Stimulated activated CD8-positive, alpha-beta memory T cell treated with anti-CD3 and anti-CD28 coated beads, Interleukin-2, amount 100 ng/mL, for 48 hours (primary cell): ENCODE measurements at regions not wholly inside any gene's neighbourhood (a gene's known extent, or its start where the extent isn't known, plus 50 kb on each side); places are given as distances from the start of the nearest gene placed in this dataset.
A peak's percentile ranks its signal among the peaks of the same experiment; 100 is the strongest.
"Not testable (repeated sequence)": the region's sequence is repeated elsewhere in the genome, so short reads cannot be mapped to it uniquely, and the experiment has no call there.

Experiments used
- DNase-seq, 2 donors: peaks; one replicate each; pipeline ENCODE4 v3.0.0-alpha.2; 2020; ENCODE audit warnings: low read depth in 2 of 2

DNA sequence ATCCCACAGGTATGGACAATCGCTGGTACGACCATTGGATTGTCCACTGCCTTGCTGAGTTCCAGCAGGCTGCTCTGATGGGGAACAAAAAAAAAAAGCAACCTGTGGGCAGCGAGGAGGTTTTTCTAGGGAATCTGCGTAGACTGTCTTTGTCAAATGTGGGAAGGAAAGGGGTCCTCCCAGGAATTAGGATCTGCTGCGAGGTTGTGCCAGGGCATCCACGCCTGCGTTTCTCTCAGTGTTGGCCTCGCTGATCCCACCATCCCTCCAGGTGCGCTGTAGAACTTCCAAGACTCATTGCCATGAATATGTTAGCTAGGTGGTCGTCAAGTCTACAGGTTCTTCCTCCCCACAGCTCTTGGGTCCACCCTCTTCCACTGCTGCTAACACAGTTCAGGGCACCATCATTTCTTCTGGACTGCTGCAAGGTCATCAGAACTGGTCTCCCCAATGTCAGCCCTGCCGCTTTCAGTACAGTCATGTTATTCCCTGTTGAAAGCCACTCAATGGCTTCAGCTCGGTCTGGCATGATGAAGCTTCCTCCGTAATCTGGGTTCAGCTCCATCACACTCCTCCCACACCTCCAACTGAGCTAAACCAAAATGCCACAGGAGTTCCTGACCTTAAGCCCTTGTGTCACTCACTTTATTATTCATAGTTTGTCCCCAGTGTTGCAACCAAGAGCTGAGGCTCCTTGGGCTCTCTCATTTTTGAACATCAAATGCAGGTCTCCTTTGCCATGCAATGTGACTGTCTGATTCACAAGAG, 79.5 kb upstream of the DMRT1 start:
- no peak for DNase-seq

DNA sequence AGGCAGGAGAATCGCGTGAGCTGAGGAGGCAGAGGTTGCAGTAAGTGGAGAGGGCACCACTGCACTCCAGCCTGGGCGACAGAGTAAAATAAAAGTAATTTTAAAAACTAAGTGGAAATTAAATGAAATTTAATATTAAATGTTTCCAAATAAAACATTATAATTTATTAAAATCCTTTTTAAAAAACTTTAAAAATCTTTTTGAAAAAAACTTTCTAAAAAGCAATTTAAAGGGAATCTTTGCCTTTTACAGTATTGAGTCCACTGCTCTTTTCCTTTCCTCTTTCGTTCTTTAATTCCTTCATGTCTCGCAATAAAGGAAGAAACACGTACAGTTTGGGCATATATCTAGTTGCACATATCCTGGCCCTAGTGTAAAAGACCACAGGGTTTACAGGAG, 77.8 kb upstream of the DMRT1 start:
- DNase-seq = no peak

DNA sequence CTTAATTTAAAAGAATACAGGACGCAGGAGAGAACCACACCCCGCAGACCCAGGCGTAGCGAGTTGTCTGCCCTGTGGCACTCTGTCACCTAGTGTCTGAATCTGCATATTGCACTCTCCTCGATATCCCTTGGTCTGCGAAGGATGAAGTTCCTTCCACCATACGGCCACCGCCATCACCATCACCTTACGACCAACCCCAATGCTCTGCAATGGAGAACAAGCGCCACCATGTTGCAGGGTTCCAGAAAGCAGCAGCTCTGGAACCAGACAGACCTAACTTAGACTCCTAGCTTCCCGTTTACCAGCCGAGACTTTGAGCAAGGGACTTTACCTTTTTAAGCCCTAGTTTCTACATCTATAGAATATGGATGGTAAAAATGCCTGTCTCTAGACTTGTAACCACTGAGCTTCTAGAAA, 77.4 kb upstream of the DMRT1 start:
- DNase-seq = peak in 1 of 2 donors; percentile 9

DNA sequence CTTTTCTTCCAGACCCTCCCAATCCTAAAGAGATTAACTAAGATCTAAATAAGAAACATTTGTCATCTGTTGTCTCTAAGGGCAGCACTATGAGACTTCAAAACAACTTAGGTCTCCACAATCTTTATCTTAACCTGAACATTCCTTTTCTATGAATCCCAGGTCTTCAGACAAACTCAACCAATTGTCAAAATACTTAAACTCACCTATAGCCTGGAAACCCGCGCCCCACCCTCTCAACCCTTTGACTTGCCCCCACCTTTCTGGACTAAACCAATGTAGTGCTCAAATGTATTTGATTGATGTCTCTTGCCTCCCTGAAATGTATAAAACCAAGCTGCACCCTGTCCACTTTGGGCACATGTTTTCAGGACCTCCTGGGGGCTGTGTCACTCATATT, 76.5 kb upstream of the DMRT1 start:
- no peak for DNase-seq

DNA sequence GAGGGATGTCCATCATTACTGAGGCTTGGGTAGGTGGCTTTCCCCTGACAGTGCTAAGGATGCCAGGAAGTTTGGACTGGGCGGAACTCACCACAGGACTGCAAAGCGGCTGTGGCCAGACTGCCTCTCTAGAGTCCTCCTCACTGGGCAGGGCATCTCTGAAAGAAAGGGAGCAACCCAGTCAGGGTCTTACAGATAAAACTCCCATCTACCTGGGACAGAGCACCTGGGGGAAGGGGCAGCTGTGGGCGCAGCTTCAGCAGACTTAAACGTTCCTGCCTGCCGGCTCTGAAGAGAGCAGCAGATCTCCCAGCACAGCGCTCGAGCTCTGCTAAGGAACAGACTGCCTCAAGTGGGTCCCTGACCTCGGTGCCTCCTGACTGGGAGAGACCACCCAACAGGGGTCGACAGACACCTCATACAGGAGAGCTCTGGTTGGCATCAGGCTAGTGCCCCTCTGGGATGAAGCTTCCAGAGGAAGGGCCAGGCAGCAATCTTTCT, 74.4 kb upstream of the DMRT1 start:
- not testable (repeated sequence) for DNase-seq

DNA sequence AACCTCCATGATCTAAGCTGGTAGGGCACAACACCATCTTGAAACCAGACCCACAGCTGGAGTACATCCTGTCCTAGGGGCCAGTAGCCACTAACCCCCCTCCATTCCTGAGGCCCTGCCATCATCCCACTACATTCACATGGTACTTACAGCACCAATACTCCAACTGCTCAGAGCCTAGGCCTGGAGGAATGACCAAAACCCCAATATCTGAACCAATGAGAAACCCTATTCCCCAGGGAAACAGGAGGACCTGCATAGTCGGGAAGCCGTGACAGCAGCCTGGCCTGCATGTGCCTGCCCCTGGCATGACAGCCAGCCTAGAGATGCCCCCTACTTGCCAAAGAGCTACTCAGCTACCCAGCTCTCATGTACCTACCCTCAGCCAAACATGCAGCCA, 65.4 kb upstream of the DMRT1 start:
- DNase-seq = no peak

DNA sequence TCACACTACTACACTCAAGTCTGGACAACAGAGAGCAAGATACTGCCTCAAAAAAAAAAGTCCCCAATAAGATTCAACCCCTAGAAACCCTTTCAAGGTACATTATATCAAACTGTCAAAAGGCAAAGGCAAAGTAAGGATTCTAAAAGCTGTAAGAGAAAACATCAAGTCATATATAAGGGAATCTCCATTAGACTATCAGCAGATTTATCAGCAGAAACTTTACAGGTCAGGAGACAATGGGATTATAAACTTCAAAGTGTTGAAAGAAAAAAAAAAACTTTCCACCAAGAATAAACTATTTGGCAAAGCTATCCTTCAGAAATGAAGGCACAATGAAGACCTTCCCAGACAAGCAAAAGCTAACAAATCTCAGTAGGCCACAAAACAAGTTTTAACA, 63.5 kb upstream of the DMRT1 start:
- no peak for DNase-seq

DNA sequence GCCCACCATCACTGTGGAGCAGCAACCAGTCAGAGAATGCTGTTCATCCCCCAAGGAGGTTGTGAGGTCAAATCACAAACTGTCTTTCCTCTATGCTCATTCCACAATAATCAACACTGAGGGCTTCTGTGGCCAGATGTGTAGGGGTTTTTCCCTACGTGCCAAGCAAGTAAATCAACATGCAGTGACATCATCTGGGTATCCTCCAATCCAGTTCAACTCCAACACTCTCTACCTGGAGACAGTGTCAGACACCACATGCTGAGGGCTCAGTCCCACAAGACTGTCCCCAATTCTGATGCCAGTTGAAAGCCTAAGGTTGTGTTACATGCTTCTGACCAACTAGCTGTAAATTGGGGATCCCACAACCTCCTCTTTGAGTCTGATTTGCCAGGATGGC, 57.3 kb upstream of the DMRT1 start:
- no peak for DNase-seq

DNA sequence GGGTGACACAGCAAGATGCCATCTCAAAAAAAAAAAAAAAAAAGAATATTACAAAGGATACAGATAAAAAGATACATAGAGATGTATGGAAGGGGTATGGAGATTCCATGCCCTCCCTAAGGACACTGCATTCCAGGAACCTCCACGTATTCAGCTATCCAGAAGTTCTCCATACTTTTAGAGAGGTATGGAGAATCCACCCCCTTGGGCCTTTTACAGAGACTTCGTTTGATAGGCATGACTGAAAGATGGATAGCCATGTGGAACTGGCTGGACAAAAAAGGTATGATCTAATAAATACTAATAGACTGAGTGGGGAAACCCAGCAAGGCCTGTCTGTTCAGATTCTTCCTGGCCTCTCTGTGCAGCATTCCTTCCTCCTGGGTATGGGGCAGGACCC, 56.6 kb upstream of the DMRT1 start:
- DNase-seq = no peak

DNA sequence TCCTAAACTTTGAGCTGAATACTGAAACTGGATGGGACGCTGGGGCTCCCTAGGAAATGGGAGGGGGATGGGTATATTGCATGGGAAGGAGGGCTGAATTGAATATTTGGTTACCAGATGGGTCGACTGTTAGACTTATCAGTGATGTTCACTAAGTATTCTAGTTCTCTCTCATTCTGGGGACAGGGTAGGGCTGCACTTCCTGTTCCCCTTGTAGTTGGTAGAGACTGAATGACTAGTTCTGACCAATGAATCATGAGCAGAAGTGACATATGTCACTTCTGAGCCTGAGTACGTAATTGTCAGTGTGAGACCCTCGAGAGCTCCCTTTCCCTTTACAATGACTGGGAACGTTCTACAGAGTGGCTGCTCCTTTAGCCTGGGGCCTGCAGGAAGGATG, 55.5 kb upstream of the DMRT1 start:
- DNase-seq = no peak

DNA sequence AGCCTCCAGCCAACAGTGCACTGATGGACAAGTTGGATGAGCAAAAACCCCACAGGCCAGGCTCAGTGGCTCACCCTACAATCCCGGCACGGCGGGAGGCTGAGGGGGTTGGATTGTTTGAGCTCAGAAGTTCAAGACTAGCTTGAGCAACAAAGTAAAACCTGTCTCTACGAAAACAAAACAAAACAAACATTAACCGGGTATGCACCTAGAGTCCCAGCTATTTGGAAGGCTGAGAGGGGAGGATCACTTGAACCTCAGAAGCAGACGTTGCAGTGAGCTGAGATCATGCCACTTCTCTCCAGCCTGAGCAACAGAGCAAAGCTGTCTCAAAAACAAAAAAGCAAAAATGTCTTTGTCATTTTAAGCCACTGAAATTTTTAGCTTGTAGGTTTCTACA, 55.1 kb upstream of the DMRT1 start:
- no peak for DNase-seq

DNA sequence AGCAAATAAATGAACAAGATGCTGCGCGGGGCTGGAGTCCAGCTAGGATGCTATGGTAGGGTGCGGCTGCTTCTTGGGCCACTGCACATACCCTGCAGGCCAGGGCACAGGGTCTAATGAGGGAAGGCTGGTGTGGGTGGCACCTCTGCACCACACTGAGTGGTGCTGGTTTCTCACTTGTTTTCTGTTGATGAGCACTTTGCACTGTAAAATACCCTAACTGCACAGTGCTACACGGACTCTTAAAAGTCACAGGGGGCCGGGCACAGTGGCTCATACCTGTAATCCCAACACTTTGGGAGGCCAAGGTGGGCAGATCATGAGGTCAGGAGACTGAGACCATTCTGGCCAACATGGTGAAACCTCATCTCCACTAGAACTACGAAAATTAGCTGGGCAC, 52.7 kb upstream of the DMRT1 start:
- no peak for DNase-seq
